ENCODE measurements at regions not wholly inside any gene's neighbourhood (a gene's known extent, or its start where the extent isn't known, plus 50 kb on each side); places are given as distances from the start of the nearest gene placed in this dataset.

- BruUV-seq (replicated peaks) = no TSS peak
- no peak for ATAC-seq
- Histone ChIP-seq H3K27ac (ENCODE audit: low read length) (no peak overlapping the region), H3F3A (ENCODE audit: low read length, unreplicated experiment) (no peaks in the 10 kb centered on the region), H3K79me2 (ENCODE audit: low read length) (no peaks in the 10 kb centered on the region), H3K27me3 (ENCODE audit: low read length) (no peaks in the 10 kb centered on the region), H3K4me3 (ENCODE audit: low read length) (no peak overlapping the region), H3K9ac (ENCODE audit: low read length) (no peak overlapping the region), H2AFZ (ENCODE audit: low read length) (no peak overlapping the region), H3K4me2 (ENCODE audit: low read length) (no peak overlapping the region), H4K20me1 (ENCODE audit: low read length) (no peaks in the 10 kb centered on the region), H3K9me2 (replicated peaks; ENCODE audit: low read length) (no peaks in the 10 kb centered on the region), H3K36me3 (ENCODE audit: low read depth, low read length) (no peaks in the 10 kb centered on the region), H3K4me1 (ENCODE audit: insufficient read depth, low read length) (no peaks in the 10 kb centered on the region), H3K9me3 (ENCODE audit: low read length) (no peaks in the 10 kb centered on the region)
- ChIA-PET POLR2A (ENCODE audit: unreplicated experiment) (interaction anchor here (0.6 kb wide), 1 partner anchor 105 kb away, joined by 3 read pairs; no protein-coding TSS in a partner anchor), CTCF (no interaction called here)
- intact Hi-C loops (cut with micrococcal nuclease) = no loop called here
- peak; percentile 49 for DNase-seq
- no peak for TF ChIP-seq EZH2phosphoT487 (IDR thresholded peaks at IDR 0.05; ENCODE audit: borderline replicate concordance, low read length)
- no peak for TF ChIP-seq EZH2 (IDR thresholded peaks at IDR 0.05; ENCODE audit: low read length, unreplicated experiment)
- no peak for TF ChIP-seq CTCF (conservative IDR thresholded peaks at IDR 0.05; ENCODE audit: low read depth, low read length)
Measured at GRCh38 chr5:42268630-42269029, 154.6 kb upstream of the GHR start.

DNA sequence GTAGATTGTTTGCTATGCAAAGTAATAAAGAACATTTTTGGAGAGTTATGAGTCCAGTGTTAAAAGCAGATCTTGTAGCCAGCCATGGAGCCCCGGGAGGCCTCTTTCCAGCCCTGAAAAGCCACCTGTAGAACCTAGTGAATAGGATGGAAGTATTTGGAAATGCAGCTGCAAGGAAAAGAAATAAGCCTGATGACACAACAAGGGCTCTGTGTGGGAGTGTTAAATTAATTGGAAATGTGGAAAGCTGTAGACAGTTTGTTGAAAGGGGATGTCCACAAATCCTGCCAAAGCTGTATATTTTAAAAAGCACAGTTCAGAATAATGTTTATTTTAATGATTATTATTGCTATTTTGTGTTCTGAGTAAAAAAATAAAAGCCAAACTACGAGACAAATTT lies 152.5 kb upstream of the GHR start:
- no peaks in the 10 kb centered on the region for H4K20me1 ChIP-seq (ENCODE audit: low read length)
- DNase-seq (no peak), ATAC-seq (peak; percentile 31; the same call in 1 of the 2 replicates)
- BruUV-seq (replicated peaks) = no TSS peak
- intact Hi-C loops (cut with micrococcal nuclease) = no loop called here
- no peaks in the 10 kb centered on the region for H3F3A ChIP-seq (ENCODE audit: low read length, unreplicated experiment)
- H3K79me2 ChIP-seq (ENCODE audit: low read length) = no peaks in the 10 kb centered on the region
- no peaks in the 10 kb centered on the region for H3K36me3 ChIP-seq (ENCODE audit: low read depth, low read length)
- H2AFZ ChIP-seq (ENCODE audit: low read length) = no peak overlapping the region
- H3K9me3 ChIP-seq (ENCODE audit: low read length) = no peaks in the 10 kb centered on the region
- H3K9ac ChIP-seq (ENCODE audit: low read length) = no peak overlapping the region
- ChIA-PET POLR2A (ENCODE audit: unreplicated experiment) (no interaction called here), CTCF (no interaction called here)
- no peak overlapping the region for H3K27ac ChIP-seq (ENCODE audit: low read length)
- no peak for TF ChIP-seq CTCF (conservative IDR thresholded peaks at IDR 0.05; ENCODE audit: low read depth, low read length)
- TF ChIP-seq EZH2 (IDR thresholded peaks at IDR 0.05; ENCODE audit: low read length, unreplicated experiment) = no peak
- no peak for TF ChIP-seq EZH2phosphoT487 (IDR thresholded peaks at IDR 0.05; ENCODE audit: borderline replicate concordance, low read length)
- H3K9me2 ChIP-seq (replicated peaks; ENCODE audit: low read length) = no peaks in the 10 kb centered on the region
- H3K27me3 ChIP-seq (ENCODE audit: low read length) = no peaks in the 10 kb centered on the region
- H3K4me1 ChIP-seq (ENCODE audit: insufficient read depth, low read length) = peaks cover 9% of the 10 kb centered on the region
- no peak overlapping the region for H3K4me2 ChIP-seq (ENCODE audit: low read length)
- H3K4me3 ChIP-seq (ENCODE audit: low read length) = no peak overlapping the region

DNA sequence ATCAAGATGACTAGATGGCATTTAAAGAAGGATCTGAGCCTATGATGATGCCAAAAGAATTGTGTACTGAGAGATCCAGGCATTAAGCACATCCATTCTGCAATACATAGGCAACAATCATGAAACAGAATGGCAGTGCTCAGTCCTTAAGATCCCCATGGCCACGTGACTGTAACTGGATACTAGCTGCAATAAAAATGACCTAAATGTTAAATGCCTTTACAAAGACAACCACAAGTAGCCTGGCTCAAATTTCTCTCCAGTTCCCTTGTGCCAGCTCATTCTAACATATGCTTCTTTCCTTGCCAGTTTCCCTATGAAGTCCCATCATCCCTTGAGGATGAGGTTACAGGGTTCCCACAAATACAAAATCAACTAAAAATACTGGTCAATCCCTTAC lies 148.3 kb upstream of the GHR start:
- intact Hi-C loops (cut with micrococcal nuclease) = no loop called here
- H3K9me3 ChIP-seq (ENCODE audit: low read length) = no peaks in the 10 kb centered on the region
- H3K27me3 ChIP-seq (ENCODE audit: low read length) = no peaks in the 10 kb centered on the region
- ChIA-PET CTCF (interaction anchor here (0.6 kb wide), 1 partner anchor 88 kb away, joined by 3 read pairs; no protein-coding TSS in a partner anchor), POLR2A (ENCODE audit: unreplicated experiment) (no interaction called here)
- DNase-seq (peak; percentile 84), ATAC-seq (peak; percentile 93)
- no TSS peak for BruUV-seq (replicated peaks)
- H4K20me1 ChIP-seq (ENCODE audit: low read length) = no peaks in the 10 kb centered on the region
- no peak overlapping the region for H2AFZ ChIP-seq (ENCODE audit: low read length)
- no peaks in the 10 kb centered on the region for H3K36me3 ChIP-seq (ENCODE audit: low read depth, low read length)
- no peak overlapping the region for H3K4me2 ChIP-seq (ENCODE audit: low read length)
- H3K4me3 ChIP-seq (ENCODE audit: low read length) = no peak overlapping the region
- TF ChIP-seq EZH2phosphoT487 (IDR thresholded peaks at IDR 0.05; ENCODE audit: borderline replicate concordance, low read length) = no peak
- TF ChIP-seq EZH2 (IDR thresholded peaks at IDR 0.05; ENCODE audit: low read length, unreplicated experiment) = no peak
- TF ChIP-seq CTCF (conservative IDR thresholded peaks at IDR 0.05; ENCODE audit: low read depth, low read length) = no peak
- H3K9me2 ChIP-seq (replicated peaks; ENCODE audit: low read length) = no peaks in the 10 kb centered on the region
- H3K79me2 ChIP-seq (ENCODE audit: low read length) = no peaks in the 10 kb centered on the region
- H3K27ac ChIP-seq (ENCODE audit: low read length) = 0 out of 2 replicates have a peak overlapping the region, but pooled peaks have one; percentile 4
- peaks cover 9% of the 10 kb centered on the region for H3K4me1 ChIP-seq (ENCODE audit: insufficient read depth, low read length)
- no peak overlapping the region for H3K9ac ChIP-seq (ENCODE audit: low read length)
- no peaks in the 10 kb centered on the region for H3F3A ChIP-seq (ENCODE audit: low read length, unreplicated experiment)
